ENCODE measurements at regions not wholly inside any gene's neighbourhood (a gene's known extent, or its start where the extent isn't known, plus 50 kb on each side); places are given as distances from the start of the nearest gene placed in this dataset.

DNA sequence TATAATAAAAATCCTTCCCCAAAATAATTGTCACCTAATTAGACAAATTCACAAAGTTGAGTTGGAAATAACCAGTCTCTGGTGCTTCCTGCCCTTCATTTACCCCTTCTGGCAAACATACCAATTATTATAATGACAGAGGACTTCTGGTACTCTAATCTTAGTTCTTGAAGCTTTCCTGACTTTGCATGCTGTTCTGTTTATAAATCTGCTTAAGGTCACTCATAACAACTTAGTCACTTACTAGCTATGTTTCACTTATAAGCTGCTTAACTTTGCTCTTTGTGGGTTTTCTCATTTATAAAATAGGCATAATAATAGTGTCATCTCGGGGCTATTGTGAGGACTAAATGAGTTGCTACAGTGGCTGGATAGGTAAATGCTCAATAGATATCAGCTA lies 446.5 kb downstream of the EFNA5 start:
- Histone ChIP-seq H3K27me3 (ENCODE audit: control insufficient read depth, insufficient read depth, low read length) (no peaks in the 10 kb centered on the region), H3K36me3 (ENCODE audit: control insufficient read depth, insufficient read depth, low read length) (no peaks in the 10 kb centered on the region), H3K4me3 (ENCODE audit: low read depth, low read length) (no peak overlapping the region)
- no peak for DNase-seq (ENCODE audit: low read depth)
- TF ChIP-seq, protein P1, sequence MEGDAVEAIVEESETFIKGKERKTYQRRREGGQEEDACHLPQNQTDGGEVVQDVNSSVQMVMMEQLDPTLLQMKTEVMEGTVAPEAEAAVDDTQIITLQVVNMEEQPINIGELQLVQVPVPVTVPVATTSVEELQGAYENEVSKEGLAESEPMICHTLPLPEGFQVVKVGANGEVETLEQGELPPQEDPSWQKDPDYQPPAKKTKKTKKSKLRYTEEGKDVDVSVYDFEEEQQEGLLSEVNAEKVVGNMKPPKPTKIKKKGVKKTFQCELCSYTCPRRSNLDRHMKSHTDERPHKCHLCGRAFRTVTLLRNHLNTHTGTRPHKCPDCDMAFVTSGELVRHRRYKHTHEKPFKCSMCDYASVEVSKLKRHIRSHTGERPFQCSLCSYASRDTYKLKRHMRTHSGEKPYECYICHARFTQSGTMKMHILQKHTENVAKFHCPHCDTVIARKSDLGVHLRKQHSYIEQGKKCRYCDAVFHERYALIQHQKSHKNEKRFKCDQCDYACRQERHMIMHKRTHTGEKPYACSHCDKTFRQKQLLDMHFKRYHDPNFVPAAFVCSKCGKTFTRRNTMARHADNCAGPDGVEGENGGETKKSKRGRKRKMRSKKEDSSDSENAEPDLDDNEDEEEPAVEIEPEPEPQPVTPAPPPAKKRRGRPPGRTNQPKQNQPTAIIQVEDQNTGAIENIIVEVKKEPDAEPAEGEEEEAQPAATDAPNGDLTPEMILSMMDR (IDR thresholded peaks at IDR 0.05; ENCODE audit: insufficient read depth, low read length, poor library complexity, severe bottlenecking) = no peak

DNA sequence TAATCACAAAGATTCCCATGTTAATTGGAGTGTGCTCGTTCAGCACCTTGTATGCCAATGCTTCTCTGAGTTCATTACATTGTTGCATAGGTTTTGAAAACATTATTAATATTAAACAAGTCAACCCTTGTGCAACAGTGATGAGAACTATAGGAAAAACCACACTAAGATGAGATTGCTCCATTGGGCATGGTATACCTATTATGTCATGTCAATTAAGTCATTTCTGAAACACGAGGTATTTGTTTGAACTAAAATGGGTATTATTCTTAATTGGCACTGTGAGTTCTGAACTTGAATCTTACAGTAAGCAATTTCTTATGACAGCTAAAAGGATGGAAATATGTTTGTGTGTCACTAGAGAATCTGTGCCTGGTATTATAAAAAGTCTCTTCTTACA lies 447.7 kb downstream of the EFNA5 start:
- TF ChIP-seq, protein P1 (IDR thresholded peaks at IDR 0.05; ENCODE audit: insufficient read depth, low read length, poor library complexity, severe bottlenecking) = no peak
- Histone ChIP-seq H3K4me3 (ENCODE audit: low read depth, low read length) (no peak overlapping the region), H3K27me3 (ENCODE audit: control insufficient read depth, insufficient read depth, low read length) (no peaks in the 10 kb centered on the region), H3K36me3 (ENCODE audit: control insufficient read depth, insufficient read depth, low read length) (no peaks in the 10 kb centered on the region)
- no peak for DNase-seq (ENCODE audit: low read depth)

DNA sequence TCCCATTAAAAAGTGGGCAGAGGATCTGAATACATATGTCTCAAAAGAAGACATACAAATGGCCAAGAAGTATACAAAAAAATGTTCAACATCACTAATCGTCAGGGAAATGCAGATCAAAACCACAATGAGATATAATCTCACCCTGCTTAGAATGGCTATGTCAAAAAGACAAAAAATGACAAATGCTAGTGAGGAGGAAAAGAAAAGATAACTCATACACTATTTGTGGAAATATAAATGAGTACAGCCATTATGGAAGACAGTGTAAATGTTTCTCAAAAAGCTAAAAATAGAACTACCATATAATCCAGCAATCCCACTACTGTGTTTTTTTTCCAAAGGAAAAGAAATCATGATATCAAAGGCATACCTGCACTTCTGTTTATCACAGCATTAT lies 450.7 kb downstream of the EFNA5 start:
- Histone ChIP-seq H3K36me3 (ENCODE audit: control insufficient read depth, insufficient read depth, low read length) (no peaks in the 10 kb centered on the region), H3K4me3 (ENCODE audit: low read depth, low read length) (no peak overlapping the region), H3K27me3 (ENCODE audit: control insufficient read depth, insufficient read depth, low read length) (no peaks in the 10 kb centered on the region)
- TF ChIP-seq, protein P1 (IDR thresholded peaks at IDR 0.05; ENCODE audit: insufficient read depth, low read length, poor library complexity, severe bottlenecking) = no peak
- no peak for DNase-seq (ENCODE audit: low read depth)

DNA sequence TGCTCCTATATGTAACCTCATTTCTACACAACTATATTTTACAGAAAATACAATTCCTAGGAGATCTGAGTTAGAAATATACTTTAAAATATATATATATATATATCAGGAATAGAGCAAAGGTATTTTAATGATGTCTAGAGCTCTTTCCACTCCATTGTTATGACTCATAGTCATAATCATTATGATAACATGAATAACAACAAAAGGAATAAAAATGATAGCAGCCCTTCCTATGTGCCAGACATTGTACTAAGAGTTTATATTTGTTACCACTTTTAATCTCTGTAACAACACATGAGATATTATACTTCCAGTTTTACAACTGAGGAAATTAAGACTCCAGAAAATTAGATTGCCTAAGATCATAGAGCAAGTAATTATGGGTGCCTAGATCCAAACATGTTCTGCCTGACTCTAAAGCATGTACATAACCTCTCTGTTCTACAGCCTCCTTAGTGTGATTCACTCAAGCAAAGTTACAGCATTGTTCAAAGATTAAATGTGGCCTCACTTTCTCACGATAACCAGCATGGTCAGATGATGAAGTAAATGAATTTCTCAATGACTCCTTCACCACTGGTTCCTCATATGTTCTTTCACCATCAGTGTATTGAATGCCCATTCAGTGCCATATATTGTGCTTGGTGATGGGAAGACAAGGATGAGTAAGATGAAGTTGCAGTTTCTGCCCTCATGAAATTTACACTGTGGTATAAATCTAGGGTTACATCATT lies 452.1 kb downstream of the EFNA5 start:
- Histone ChIP-seq H3K36me3 (ENCODE audit: control insufficient read depth, insufficient read depth, low read length) (no peaks in the 10 kb centered on the region), H3K27me3 (ENCODE audit: control insufficient read depth, insufficient read depth, low read length) (no peaks in the 10 kb centered on the region), H3K4me3 (ENCODE audit: low read depth, low read length) (no peak overlapping the region)
- peak; percentile 5 for DNase-seq (ENCODE audit: low read depth)
- TF ChIP-seq, protein P1 (IDR thresholded peaks at IDR 0.05; ENCODE audit: insufficient read depth, low read length, poor library complexity, severe bottlenecking) = no peak

DNA sequence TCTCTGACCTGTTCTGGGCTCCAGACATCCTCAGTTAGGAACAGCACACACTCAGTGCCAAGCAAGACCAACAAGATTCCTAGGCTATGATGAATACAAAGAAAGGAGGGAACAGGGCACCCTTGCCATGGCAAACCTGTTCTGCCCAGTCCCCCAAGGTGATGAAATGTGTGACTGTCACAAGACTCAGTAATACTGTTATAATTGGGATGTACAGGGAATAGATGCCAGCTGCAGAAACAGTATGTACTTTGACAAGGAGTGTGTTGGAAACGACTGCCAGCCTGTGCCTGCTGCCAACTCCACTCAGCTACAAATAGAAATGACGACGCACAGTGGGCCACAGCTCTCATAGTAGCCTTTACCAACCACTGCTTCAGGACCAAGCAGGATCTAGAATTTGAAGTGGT lies 453.0 kb downstream of the EFNA5 start:
- Histone ChIP-seq H3K4me3 (ENCODE audit: low read depth, low read length) (no peak overlapping the region), H3K27me3 (ENCODE audit: control insufficient read depth, insufficient read depth, low read length) (no peaks in the 10 kb centered on the region), H3K36me3 (ENCODE audit: control insufficient read depth, insufficient read depth, low read length) (no peaks in the 10 kb centered on the region)
- peak; percentile 18 for DNase-seq (ENCODE audit: low read depth)
- TF ChIP-seq, protein P1 (IDR thresholded peaks at IDR 0.05; ENCODE audit: insufficient read depth, low read length, poor library complexity, severe bottlenecking) = no peak

DNA sequence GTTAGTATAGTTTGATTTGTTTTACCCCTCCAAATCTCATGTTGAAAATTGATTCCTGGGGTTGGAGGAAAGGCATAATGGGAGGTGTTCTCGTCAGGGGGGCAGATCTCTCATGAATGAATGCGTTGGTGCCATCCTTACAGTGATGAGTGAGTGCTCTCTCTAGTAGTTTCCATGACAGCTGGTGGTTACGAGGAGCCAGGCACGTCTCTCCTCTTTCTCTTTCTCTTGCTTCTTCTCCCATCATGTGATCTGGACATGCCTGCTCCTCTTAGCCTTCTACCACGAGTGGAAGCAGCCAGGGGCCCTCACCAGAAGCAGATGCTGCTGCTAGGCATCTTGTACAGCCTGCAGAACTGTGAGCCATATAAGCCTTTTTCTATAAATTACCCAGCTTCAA lies 454.1 kb downstream of the EFNA5 start:
- no peak for DNase-seq (ENCODE audit: low read depth)

More for the DNA sequence above, 454.1 kb downstream of the EFNA5 start:
- H3K36me3 ChIP-seq (ENCODE audit: control insufficient read depth, insufficient read depth, low read length) = no peaks in the 10 kb centered on the region
- no peaks in the 10 kb centered on the region for H3K27me3 ChIP-seq (ENCODE audit: control insufficient read depth, insufficient read depth, low read length)
- H3K4me3 ChIP-seq (ENCODE audit: low read depth, low read length) = no peak overlapping the region
- TF ChIP-seq, protein P1 (IDR thresholded peaks at IDR 0.05; ENCODE audit: insufficient read depth, low read length, poor library complexity, severe bottlenecking) = no peak
